Tibial nerve (tissue), 4 donors: ENCODE measurements at regions not wholly inside any gene's neighbourhood (a gene's known extent, or its start where the extent isn't known, plus 50 kb on each side); places are given as distances from the start of the nearest gene placed in this dataset.

Experiments
- CTCF ChIP-seq, 5 experiments: fragments of 200-600 bp in 3 of 5; fragments of 450-650 bp in 2 of 5; sonication (generic) in 3 of 5; IDR thresholded peaks; one replicate each; pipeline ENCODE4 v1.5.1; 2016 to 2019; ENCODE audit warnings: antibody characterized with exemption in 5 of 5, mild to moderate bottlenecking in 3 of 5, moderate library complexity in 2 of 5
- EP300 ChIP-seq, 2 donors: sonication (generic); formaldehyde crosslinking; IDR thresholded peaks; one replicate each; pipeline ENCODE4 v1.6.1; 2017; ENCODE audit warnings: antibody characterized with exemption in 2 of 2, mild to moderate bottlenecking in 1 of 2
- POLR2A ChIP-seq, 2 donors: fragments of 450-650 bp; IDR thresholded peaks; one replicate each; pipeline ENCODE4 v1.6.1; 2017; ENCODE audit warnings: antibody characterized with exemption in 2 of 2, mild to moderate bottlenecking in 2 of 2, moderate library complexity in 2 of 2

GRCh38 chr3:150348500-150348899, 59.6 kb upstream of the TSC22D2 start:
- no peak for TF ChIP-seq CTCF (IDR thresholded peaks at IDR 0.05)
- no peak for TF ChIP-seq POLR2A (IDR thresholded peaks at IDR 0.05)
- peak in 1 of 2 donors; percentile 59 for TF ChIP-seq EP300 (IDR thresholded peaks at IDR 0.05)
